ENCODE measurements at regions not wholly inside any gene's neighbourhood (a gene's known extent, or its start where the extent isn't known, plus 50 kb on each side); places are given as distances from the start of the nearest gene placed in this dataset.
"Not testable (repeated sequence)": the region's sequence is repeated elsewhere in the genome, so short reads cannot be mapped to it uniquely, and the experiment has no call there.

- DNase-seq (ENCODE audit: low read depth), result peak; percentile 8
These were observed 469.2 kb upstream of the ANO5 start for GRCh38 chr11:21723678-21724077.

GRCh38 chr11:21727102-21727501 is 465.8 kb upstream of the ANO5 start:
- DNase-seq (ENCODE audit: low read depth), result no peak

GRCh38 chr11:21736404-21736803 is 456.5 kb upstream of the ANO5 start:
- no peak for DNase-seq (ENCODE audit: low read depth)

- not testable (repeated sequence) for DNase-seq (ENCODE audit: low read depth)
These were observed 440.2 kb upstream of the ANO5 start for GRCh38 chr11:21752475-21753243.

- not testable (repeated sequence) for DNase-seq (ENCODE audit: low read depth)
These were observed 439.6 kb upstream of the ANO5 start for GRCh38 chr11:21753244-21753767.

- DNase-seq (ENCODE audit: low read depth), result no peak
These were observed 431.9 kb upstream of the ANO5 start for GRCh38 chr11:21761000-21761399.

- DNase-seq (ENCODE audit: low read depth), result no peak
These were observed 424.5 kb upstream of the ANO5 start for GRCh38 chr11:21768388-21768787.

GRCh38 chr11:21769188-21769587 is 423.7 kb upstream of the ANO5 start:
- DNase-seq (ENCODE audit: low read depth), result no peak

- DNase-seq (ENCODE audit: low read depth), result peak; percentile 38
These were observed 421.8 kb upstream of the ANO5 start for GRCh38 chr11:21771097-21771496.

GRCh38 chr11:21774212-21774611 is 418.7 kb upstream of the ANO5 start:
- DNase-seq (ENCODE audit: low read depth), result no peak

- DNase-seq (ENCODE audit: low read depth), result no peak
These were observed 417.0 kb upstream of the ANO5 start for GRCh38 chr11:21775911-21776310.

- DNase-seq (ENCODE audit: low read depth), result no peak
These were observed 408.9 kb upstream of the ANO5 start for GRCh38 chr11:21783954-21784353.

GRCh38 chr11:21785351-21785750 is 407.5 kb upstream of the ANO5 start:
- DNase-seq (ENCODE audit: low read depth), result no peak

GRCh38 chr11:21794306-21794705 is 398.6 kb upstream of the ANO5 start:
- DNase-seq (ENCODE audit: low read depth), result no peak

- DNase-seq (ENCODE audit: low read depth), result no peak
These were observed 394.7 kb upstream of the ANO5 start for GRCh38 chr11:21798216-21798615.

GRCh38 chr11:21804523-21804922 is 388.4 kb upstream of the ANO5 start:
- not testable (repeated sequence) for DNase-seq (ENCODE audit: low read depth)

- no peak for DNase-seq (ENCODE audit: low read depth)
These were observed 386.4 kb upstream of the ANO5 start for GRCh38 chr11:21806508-21806907.

- no peak for DNase-seq (ENCODE audit: low read depth)
These were observed 385.9 kb upstream of the ANO5 start for GRCh38 chr11:21806947-21807346.

GRCh38 chr11:21807350-21807749 is 385.5 kb upstream of the ANO5 start:
- DNase-seq (ENCODE audit: low read depth), result no peak

- no peak for DNase-seq (ENCODE audit: low read depth)
These were observed 382.2 kb upstream of the ANO5 start for GRCh38 chr11:21810650-21811049.

- no peak for DNase-seq (ENCODE audit: low read depth)
These were observed 381.3 kb upstream of the ANO5 start for GRCh38 chr11:21811572-21811971.

GRCh38 chr11:21814169-21814568 is 378.7 kb upstream of the ANO5 start:
- no peak for DNase-seq (ENCODE audit: low read depth)

- no peak for DNase-seq (ENCODE audit: low read depth)
These were observed 375.2 kb upstream of the ANO5 start for GRCh38 chr11:21817696-21818095.

- DNase-seq (ENCODE audit: low read depth), result no peak
These were observed 372.7 kb upstream of the ANO5 start for GRCh38 chr11:21820176-21820575.
